Breast epithelium (tissue), 4 donors: ENCODE measurements at regions not wholly inside any gene's neighbourhood (a gene's known extent, or its start where the extent isn't known, plus 50 kb on each side); places are given as distances from the start of the nearest gene placed in this dataset.
"Not testable (repeated sequence)": the region's sequence is repeated elsewhere in the genome, so short reads cannot be mapped to it uniquely, and the experiment has no call there.

ENCODE experiments used
- DNase-seq, 2 donors: peaks; one replicate each; pipeline ENCODE4 v3.0.0-alpha.2; 2019; ENCODE audit warnings: low spot score in 2 of 2
- H3K27ac ChIP-seq, 2 donors: fragments of 200-600 bp; sonication (generic) in 1 of 2; one replicate each; pipeline ENCODE4 v1.5.1; 2016 to 2019; ENCODE audit warnings: mild to moderate bottlenecking in 1 of 2
- H3K27me3 ChIP-seq, 2 donors: fragments of 200-600 bp; sonication (generic) in 1 of 2; one replicate each; pipeline versions ENCODE4 v1.5.1 to v1.6.0; 2017 to 2019; ENCODE audit warnings: control low read depth in 1 of 2, mild to moderate bottlenecking in 1 of 2
- H3K36me3 ChIP-seq: fragments of 200-600 bp; one replicate; pipeline ENCODE4 v1.5.1; 2019
- H3K4me1 ChIP-seq, 2 donors: fragments of 200-600 bp; sonication (generic); one replicate each; pipeline ENCODE4 v1.5.1; 2016 to 2019; ENCODE audit warnings: control low read depth in 1 of 2
- H3K4me3 ChIP-seq, 3 donors: fragments of 200-600 bp; sonication (generic); 1 replicate in 2 of 3; 2 replicates in 1 of 3; pipeline ENCODE4 v1.5.1; 2016 to 2019; ENCODE audit warnings: mild to moderate bottlenecking in 3 of 3, moderate library complexity in 2 of 3
- H3K9me3 ChIP-seq, 2 donors: fragments of 200-600 bp; sonication (generic) in 1 of 2; one replicate each; pipeline ENCODE4 v1.5.1; 2016 to 2019; ENCODE audit warnings: control low read depth in 1 of 2
- CTCF ChIP-seq, 3 donors: fragments of 450-650 bp; IDR thresholded peaks; one replicate each; pipeline ENCODE4 v1.5.1; 2016 to 2017; ENCODE audit warnings: antibody characterized with exemption in 3 of 3, mild to moderate bottlenecking in 3 of 3, moderate library complexity in 3 of 3
- POLR2A ChIP-seq: fragments of 450-650 bp; IDR thresholded peaks from one replicate; pipeline ENCODE4 v1.6.1; 2016; ENCODE audit warnings: antibody characterized with exemption, mild to moderate bottlenecking, moderate library complexity
- POLR2AphosphoS5 ChIP-seq, 3 donors: sonication (generic); formaldehyde crosslinking; IDR thresholded peaks; one replicate each; pipeline ENCODE4 v1.6.1; 2017; ENCODE audit warnings: antibody characterized with exemption in 3 of 3
- intact Hi-C: fragments of 100-400 bp; cut with DNase I; formaldehyde crosslinking; loops from one replicate; pipeline ENCODE4 v1.15.1; 2023; ENCODE audit warnings: low total_unique reads

GRCh38 chr14:95620659-95621059, 65.6 kb upstream of the TCL1B start:
- no peaks in the 10 kb centered on the region for H3K9me3 ChIP-seq
- DNase-seq: no peak
- H3K4me3 ChIP-seq: no peak overlapping the region
- H3K27ac ChIP-seq: no peak overlapping the region
- TF ChIP-seq CTCF (IDR thresholded peaks at IDR 0.05): no peak
- TF ChIP-seq POLR2AphosphoS5 (IDR thresholded peaks at IDR 0.05): no peak
- no peak for TF ChIP-seq POLR2A
- intact Hi-C loops: no loop called here
- H3K4me1 ChIP-seq: no peaks in the 10 kb centered on the region
- no peaks in the 10 kb centered on the region for H3K36me3 ChIP-seq
- H3K27me3 ChIP-seq: peaks cover 0 to 8% of the 10 kb centered on the region in 2 donors

GRCh38 chr14:95623195-95623594, 63.0 kb upstream of the TCL1B start:
- H3K27ac ChIP-seq: no peak overlapping the region
- DNase-seq: no peak
- H3K27me3 ChIP-seq: peaks cover 0 to 8% of the 10 kb centered on the region in 2 donors
- no peak overlapping the region for H3K4me3 ChIP-seq
- no peaks in the 10 kb centered on the region for H3K4me1 ChIP-seq
- H3K9me3 ChIP-seq: no peaks in the 10 kb centered on the region
- H3K36me3 ChIP-seq: no peaks in the 10 kb centered on the region
- intact Hi-C loops: no loop called here
- TF ChIP-seq CTCF (IDR thresholded peaks at IDR 0.05): no peak
- TF ChIP-seq POLR2A: no peak
- no peak for TF ChIP-seq POLR2AphosphoS5 (IDR thresholded peaks at IDR 0.05)

GRCh38 chr14:95625710-95626109, 60.5 kb upstream of the TCL1B start:
- H3K27ac ChIP-seq, intact Hi-C loops, H3K27me3 ChIP-seq, H3K36me3 ChIP-seq, H3K9me3 ChIP-seq, H3K4me3 ChIP-seq, DNase-seq, H3K4me1 ChIP-seq: not testable (repeated sequence)

GRCh38 chr14:95635051-95635450, 51.2 kb upstream of the TCL1B start:
- Histone ChIP-seq H3K4me3 (no peak overlapping the region), H3K27ac (no peak overlapping the region), H3K27me3 (peaks cover 0 to 5% of the 10 kb centered on the region in 2 donors), H3K36me3 (no peaks in the 10 kb centered on the region), H3K9me3 (peaks cover 0 to 14% of the 10 kb centered on the region in 2 donors), H3K4me1 (no peaks in the 10 kb centered on the region)
- TF ChIP-seq CTCF (IDR thresholded peaks at IDR 0.05): no peak
- TF ChIP-seq POLR2A: no peak
- no peak for TF ChIP-seq POLR2AphosphoS5 (IDR thresholded peaks at IDR 0.05)
- intact Hi-C loops: no loop called here
- DNase-seq: no peak
